Hepatocyte (in vitro differentiated cells): ENCODE measurements at regions not wholly inside any gene's neighbourhood (a gene's known extent, or its start where the extent isn't known, plus 50 kb on each side); places are given as distances from the start of the nearest gene placed in this dataset.
"Not testable (repeated sequence)": the region's sequence is repeated elsewhere in the genome, so short reads cannot be mapped to it uniquely, and the experiment has no call there.

Experiments
- DNase-seq: peaks from one replicate; pipeline ENCODE4 v3.0.0-alpha.2; 2016; ENCODE audit warnings: low spot score
- H2AFZ ChIP-seq: fragments of 200-600 bp; sonication (generic); 2 replicates; pipeline ENCODE4 v1.6.0; 2016; ENCODE audit warnings: antibody characterized with exemption, mild to moderate bottlenecking
- H3K27ac ChIP-seq: fragments of 200-600 bp; sonication (generic); 2 replicates; pipeline ENCODE4 v1.5.1; 2016; ENCODE audit warnings: mild to moderate bottlenecking
- H3K27me3 ChIP-seq: fragments of 200-600 bp; sonication (generic); 2 replicates; pipeline ENCODE4 v1.6.1; 2016
- H3K36me3 ChIP-seq: fragments of 200-600 bp; sonication (generic); replicated peaks from 2 replicates; pipeline ENCODE4 v1.5.1; 2016; ENCODE audit warnings: low read depth; ENCODE audit not compliant: insufficient read depth
- H3K4me1 ChIP-seq: fragments of 200-600 bp; sonication (generic); 2 replicates; pipeline ENCODE4 v1.5.1; 2016; ENCODE audit warnings: mild to moderate bottlenecking, moderate library complexity; ENCODE audit not compliant: insufficient read depth
- H3K4me2 ChIP-seq: fragments of 200-600 bp; sonication (generic); 2 replicates; pipeline ENCODE4 v1.6.0; 2016
- H3K4me3 ChIP-seq: fragments of 200-600 bp; sonication (generic); 2 replicates; pipeline ENCODE4 v1.5.1; 2016; ENCODE audit warnings: mild to moderate bottlenecking
- H3K79me2 ChIP-seq: fragments of 200-600 bp; sonication (generic); 2 replicates; pipeline ENCODE4 v1.6.0; 2017; ENCODE audit warnings: mild to moderate bottlenecking
- H3K9me2 ChIP-seq: fragments of 200-600 bp; sonication (generic); replicated peaks from 2 replicates; pipeline ENCODE4 v1.6.0; 2017; ENCODE audit warnings: mild to moderate bottlenecking; ENCODE audit not compliant: insufficient read depth
- H3K9me3 ChIP-seq: fragments of 200-600 bp; sonication (generic); 2 replicates; pipeline ENCODE4 v1.5.1; 2016; ENCODE audit warnings: low read depth, mild to moderate bottlenecking
- H4K20me1 ChIP-seq: fragments of 200-600 bp; sonication (generic); 2 replicates; pipeline ENCODE4 v1.6.0; 2016; ENCODE audit warnings: mild to moderate bottlenecking; ENCODE audit not compliant: insufficient read depth, poor library complexity, severe bottlenecking
- EZH2 ChIP-seq: fragments of 200-600 bp; sonication (generic); IDR thresholded peaks from 2 replicates; pipeline ENCODE4 v1.6.1; 2016; ENCODE audit warnings: antibody characterized with exemption, mild to moderate bottlenecking, borderline replicate concordance
- EZH2phosphoT487 ChIP-seq: fragments of 200-600 bp; sonication (generic); IDR thresholded peaks from one replicate; pipeline ENCODE4 v1.6.1; 2018; ENCODE audit warnings: antibody characterized with exemption, mild to moderate bottlenecking, low read depth, moderate library complexity; ENCODE audit not compliant: unreplicated experiment, severe bottlenecking
- WGBS: methylation state at CpG from one replicate; pipeline ENCODE4 v1.1.6; 2016; ENCODE audit warnings: low lambda C conversion rate; ENCODE audit errors: missing lambda C conversion rate; 5-methylcytosine and 5-hydroxymethylcytosine counted together
- TF ChIP-seq, protein P1 (sequence below): fragments of 200-600 bp; sonication (generic); IDR thresholded peaks from 2 replicates; pipeline ENCODE4 v1.5.1; 2016; ENCODE audit warnings: antibody characterized with exemption, mild to moderate bottlenecking; ENCODE audit not compliant: poor library complexity

DNA sequence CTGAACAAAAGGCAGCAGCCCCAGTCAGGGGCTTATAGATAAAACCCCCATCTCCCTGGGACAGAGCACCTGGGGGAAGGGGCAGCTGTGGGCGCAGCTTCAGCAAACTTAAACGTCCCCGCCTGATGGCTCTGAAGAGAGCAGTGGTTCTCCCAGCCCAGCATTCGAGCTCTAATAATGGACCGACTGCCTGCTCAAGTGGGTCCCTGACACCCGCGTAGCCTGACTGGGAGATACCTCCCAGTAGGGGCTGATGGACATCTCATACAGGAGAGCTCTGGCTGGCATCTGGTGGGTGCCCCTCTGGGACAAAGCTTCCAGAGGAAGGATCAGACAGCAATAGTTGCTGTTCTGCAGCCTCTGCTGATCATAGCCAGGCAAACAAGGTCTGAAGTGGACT, 172.1 kb downstream of the CRPPA start:
- H3K36me3 ChIP-seq, H3K9me3 ChIP-seq, H3K27me3 ChIP-seq, H3K4me2 ChIP-seq, H2AFZ ChIP-seq, H3K27ac ChIP-seq, H3K79me2 ChIP-seq, H3K9me2 ChIP-seq, DNase-seq, H3K4me1 ChIP-seq, H4K20me1 ChIP-seq, H3K4me3 ChIP-seq: not testable (repeated sequence)
- WGBS: 96% methylated on average over 7 of the region's 7 CpGs

DNA sequence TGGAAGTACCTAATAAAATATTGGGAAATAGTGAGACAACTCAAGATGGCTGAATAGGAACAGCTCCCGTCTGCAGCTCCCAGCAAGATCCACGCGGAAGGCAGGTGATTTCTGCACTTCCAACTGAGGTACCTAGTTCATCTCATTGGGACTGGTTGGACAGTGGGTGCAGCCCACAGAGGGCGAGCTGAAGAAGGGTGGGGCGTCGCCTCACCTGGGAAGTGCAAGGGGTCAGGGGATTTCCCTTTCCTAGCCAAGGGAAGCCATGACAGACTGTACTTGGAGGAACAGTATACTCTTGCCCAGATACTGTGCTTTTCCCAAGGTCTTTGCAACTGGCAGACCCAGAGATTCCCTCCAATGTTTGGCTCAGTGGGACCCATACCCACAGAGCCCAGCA, 172.8 kb downstream of the CRPPA start:
- not testable (repeated sequence) for DNase-seq, H3K4me1 ChIP-seq, H4K20me1 ChIP-seq, H2AFZ ChIP-seq, H3K4me3 ChIP-seq, H3K36me3 ChIP-seq, H3K79me2 ChIP-seq, H3K27ac ChIP-seq, H3K9me3 ChIP-seq, H3K27me3 ChIP-seq, H3K9me2 ChIP-seq, H3K4me2 ChIP-seq
- 90% methylated on average over 6 of the region's 6 CpGs for WGBS

DNA sequence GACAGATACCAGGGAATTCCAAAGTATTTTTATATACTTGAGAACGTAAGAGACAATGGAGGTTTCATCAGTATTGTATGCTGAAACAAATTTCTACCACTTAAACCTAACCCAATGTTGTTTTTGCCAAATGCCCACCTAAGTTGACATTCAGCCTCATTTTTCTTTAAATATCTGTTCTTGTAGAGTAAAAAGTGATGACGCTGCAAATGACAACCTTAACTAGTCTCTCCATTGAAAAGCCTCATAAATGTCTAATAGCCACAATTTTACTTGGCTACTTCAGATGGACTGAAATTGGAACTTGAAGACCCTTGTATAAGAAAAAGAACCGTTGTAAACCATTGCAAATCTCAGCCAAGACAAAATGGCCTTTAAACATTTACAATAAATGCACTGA, 176.9 kb downstream of the CRPPA start:
- TF ChIP-seq EZH2phosphoT487 (no peak), EZH2 (no peak)

DNA sequence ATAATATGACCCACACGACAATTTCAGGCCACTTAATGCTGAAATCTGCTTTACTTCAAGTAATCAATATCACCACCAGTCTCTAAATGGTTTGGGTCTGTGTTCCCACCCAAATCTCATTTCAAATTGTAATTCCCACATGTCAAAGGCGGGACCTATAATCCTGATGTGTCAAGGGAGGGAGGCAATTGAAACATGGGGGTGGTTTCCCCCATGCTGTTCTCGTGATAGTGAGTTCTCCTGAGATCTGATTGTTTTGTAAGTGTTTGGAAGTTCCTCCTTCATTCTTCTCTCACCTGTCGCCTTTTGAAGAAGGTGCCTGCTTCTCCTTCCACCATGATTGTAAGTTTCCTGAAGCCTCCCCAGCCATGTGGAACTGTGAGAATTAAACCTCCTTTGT, 178.4 kb downstream of the CRPPA start:
- no peaks in the 10 kb centered on the region for H3K79me2 ChIP-seq
- no peaks in the 10 kb centered on the region for H3K9me2 ChIP-seq
- no peaks in the 10 kb centered on the region for H3K36me3 ChIP-seq
- DNase-seq: no peak
- no peaks in the 10 kb centered on the region for H3K27me3 ChIP-seq
- no peak overlapping the region for H3K4me3 ChIP-seq
- H2AFZ ChIP-seq: no peak overlapping the region
- H3K4me2 ChIP-seq: no peak overlapping the region
- H4K20me1 ChIP-seq: no peaks in the 10 kb centered on the region
- no peak overlapping the region for H3K27ac ChIP-seq
- H3K4me1 ChIP-seq: no peaks in the 10 kb centered on the region
- no peaks in the 10 kb centered on the region for H3K9me3 ChIP-seq
- TF ChIP-seq EZH2 (no peak), EZH2phosphoT487 (no peak)
- TF ChIP-seq, protein P1, sequence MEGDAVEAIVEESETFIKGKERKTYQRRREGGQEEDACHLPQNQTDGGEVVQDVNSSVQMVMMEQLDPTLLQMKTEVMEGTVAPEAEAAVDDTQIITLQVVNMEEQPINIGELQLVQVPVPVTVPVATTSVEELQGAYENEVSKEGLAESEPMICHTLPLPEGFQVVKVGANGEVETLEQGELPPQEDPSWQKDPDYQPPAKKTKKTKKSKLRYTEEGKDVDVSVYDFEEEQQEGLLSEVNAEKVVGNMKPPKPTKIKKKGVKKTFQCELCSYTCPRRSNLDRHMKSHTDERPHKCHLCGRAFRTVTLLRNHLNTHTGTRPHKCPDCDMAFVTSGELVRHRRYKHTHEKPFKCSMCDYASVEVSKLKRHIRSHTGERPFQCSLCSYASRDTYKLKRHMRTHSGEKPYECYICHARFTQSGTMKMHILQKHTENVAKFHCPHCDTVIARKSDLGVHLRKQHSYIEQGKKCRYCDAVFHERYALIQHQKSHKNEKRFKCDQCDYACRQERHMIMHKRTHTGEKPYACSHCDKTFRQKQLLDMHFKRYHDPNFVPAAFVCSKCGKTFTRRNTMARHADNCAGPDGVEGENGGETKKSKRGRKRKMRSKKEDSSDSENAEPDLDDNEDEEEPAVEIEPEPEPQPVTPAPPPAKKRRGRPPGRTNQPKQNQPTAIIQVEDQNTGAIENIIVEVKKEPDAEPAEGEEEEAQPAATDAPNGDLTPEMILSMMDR: no peak
- 91% methylated on average over 4 of the region's 4 CpGs for WGBS

More for the DNA sequence above, 176.9 kb downstream of the CRPPA start:
- no peaks in the 10 kb centered on the region for H3K79me2 ChIP-seq
- H3K4me1 ChIP-seq: no peaks in the 10 kb centered on the region
- H3K9me3 ChIP-seq: no peaks in the 10 kb centered on the region
- WGBS: 61% methylated on average over 3 of the region's 3 CpGs
- no peak for DNase-seq
- no peaks in the 10 kb centered on the region for H3K9me2 ChIP-seq
- no peaks in the 10 kb centered on the region for H3K36me3 ChIP-seq
- H3K27me3 ChIP-seq: no peaks in the 10 kb centered on the region
- H2AFZ ChIP-seq: no peak overlapping the region
- no peaks in the 10 kb centered on the region for H4K20me1 ChIP-seq
- no peak overlapping the region for H3K4me3 ChIP-seq
- H3K27ac ChIP-seq: no peak overlapping the region
- H3K4me2 ChIP-seq: no peak overlapping the region

DNA sequence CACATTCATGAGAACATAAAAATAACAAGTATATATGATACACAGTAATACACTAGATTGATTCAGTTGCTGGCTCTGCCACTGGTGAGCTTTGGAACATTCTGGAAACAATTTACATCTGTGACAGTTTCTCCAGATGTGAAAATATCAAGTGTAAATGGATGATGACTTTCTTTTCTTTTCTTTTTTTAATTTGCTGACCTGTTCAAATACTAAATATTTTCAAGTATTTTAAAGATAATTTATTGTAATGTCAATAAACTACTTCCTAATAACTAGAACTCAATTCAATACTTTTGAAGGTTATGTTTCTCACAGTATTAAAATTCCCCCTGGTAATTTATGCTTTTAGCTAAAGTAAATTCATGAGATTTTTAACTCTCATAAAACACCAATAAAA, 180.3 kb downstream of the CRPPA start:
- H3K4me3 ChIP-seq: no peak overlapping the region
- no peaks in the 10 kb centered on the region for H3K27me3 ChIP-seq
- H4K20me1 ChIP-seq: no peaks in the 10 kb centered on the region
- H3K27ac ChIP-seq: no peak overlapping the region
- no peaks in the 10 kb centered on the region for H3K79me2 ChIP-seq
- H3K9me2 ChIP-seq: no peaks in the 10 kb centered on the region
- no peak overlapping the region for H3K4me2 ChIP-seq
- no peak for DNase-seq
- H2AFZ ChIP-seq: no peak overlapping the region
- H3K4me1 ChIP-seq: no peaks in the 10 kb centered on the region
- H3K36me3 ChIP-seq: no peaks in the 10 kb centered on the region
- H3K9me3 ChIP-seq: no peaks in the 10 kb centered on the region
- TF ChIP-seq EZH2 (no peak), EZH2phosphoT487 (no peak)
- TF ChIP-seq, protein P1: no peak
